GM12891 (cell line): ENCODE measurements at regions not wholly inside any gene's neighbourhood (a gene's known extent, or its start where the extent isn't known, plus 50 kb on each side); places are given as distances from the start of the nearest gene placed in this dataset.

ENCODE experiments used
- POLR2A ChIP-seq: IDR thresholded peaks from 2 replicates; pipeline ENCODE4 v1.6.1; 2011; ENCODE audit warnings: low read depth, low read length, control low read depth
- POLR2AphosphoS5 ChIP-seq: IDR thresholded peaks from 2 replicates; pipeline ENCODE4 v1.6.1; 2011; ENCODE audit warnings: low read depth, low read length, control low read depth
- TAF1 ChIP-seq: IDR thresholded peaks from 2 replicates; pipeline ENCODE4 v1.6.1; 2011; ENCODE audit warnings: low read depth, low read length, control low read depth

DNA sequence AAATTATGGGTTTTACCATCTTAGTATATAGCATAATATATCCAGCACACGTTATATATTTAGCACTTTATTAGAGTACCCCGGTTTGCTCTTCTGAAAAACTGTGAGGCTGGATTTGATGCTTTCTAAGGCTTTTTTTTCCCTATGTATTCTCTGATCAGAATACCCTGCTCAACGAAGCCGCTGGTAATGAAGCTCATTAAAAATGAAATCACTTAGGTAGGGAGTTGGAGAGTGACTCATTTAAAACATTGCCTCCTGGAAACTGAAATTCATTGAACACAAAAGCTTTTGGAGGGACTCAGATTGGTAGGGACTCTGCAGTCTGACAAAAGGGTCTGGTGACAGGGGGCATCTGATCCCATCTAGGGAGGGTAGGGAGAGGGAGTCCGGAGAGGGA, 365.4 kb upstream of the MEX3C start:
- no peak for TF ChIP-seq TAF1
- no peak for TF ChIP-seq POLR2A
- no peak for TF ChIP-seq POLR2AphosphoS5
